Fibroblast of the aortic adventitia (primary cell): ENCODE measurements at regions not wholly inside any gene's neighbourhood (a gene's known extent, or its start where the extent isn't known, plus 50 kb on each side); places are given as distances from the start of the nearest gene placed in this dataset.
A peak's percentile ranks its signal among the peaks of the same experiment; 100 is the strongest.

Experiments
- DNase-seq: peaks from one replicate; pipeline ENCODE4 v3.0.0-alpha.2; 2010; ENCODE audit warnings: low read depth
- H3K4me3 ChIP-seq: 2 replicates; pipeline ENCODE4 v1.5.1; 2011; ENCODE audit warnings: low read depth, mild to moderate bottlenecking, control low read depth, low read length, moderate library complexity
- TF ChIP-seq, protein P1 (sequence below): IDR thresholded peaks from 2 replicates; pipeline ENCODE4 v1.5.1; 2011; ENCODE audit warnings: mild to moderate bottlenecking, low read length, control low read depth, inconsistent platforms; ENCODE audit not compliant: insufficient read depth

DNA sequence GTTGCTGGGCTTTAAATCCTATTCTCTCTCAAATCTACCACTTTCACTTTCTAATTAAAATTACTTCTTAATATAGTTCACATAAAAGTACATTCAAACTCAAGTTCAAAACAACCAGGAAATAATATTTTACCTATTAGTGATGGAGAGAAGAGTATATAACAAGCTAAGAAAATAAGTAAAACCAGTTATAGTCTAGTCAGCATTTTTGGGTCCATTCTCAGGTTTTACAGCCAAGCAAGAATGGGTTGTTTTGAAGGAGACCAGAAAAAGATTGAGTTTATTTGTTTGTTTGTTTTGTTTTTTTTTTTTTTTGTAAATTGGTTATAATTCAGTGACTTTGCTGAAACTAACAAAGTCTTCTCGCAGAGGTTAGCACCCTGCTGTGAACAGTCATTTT lies 106.3 kb upstream of the PTPRZ1 start:
- TF ChIP-seq, protein P1, sequence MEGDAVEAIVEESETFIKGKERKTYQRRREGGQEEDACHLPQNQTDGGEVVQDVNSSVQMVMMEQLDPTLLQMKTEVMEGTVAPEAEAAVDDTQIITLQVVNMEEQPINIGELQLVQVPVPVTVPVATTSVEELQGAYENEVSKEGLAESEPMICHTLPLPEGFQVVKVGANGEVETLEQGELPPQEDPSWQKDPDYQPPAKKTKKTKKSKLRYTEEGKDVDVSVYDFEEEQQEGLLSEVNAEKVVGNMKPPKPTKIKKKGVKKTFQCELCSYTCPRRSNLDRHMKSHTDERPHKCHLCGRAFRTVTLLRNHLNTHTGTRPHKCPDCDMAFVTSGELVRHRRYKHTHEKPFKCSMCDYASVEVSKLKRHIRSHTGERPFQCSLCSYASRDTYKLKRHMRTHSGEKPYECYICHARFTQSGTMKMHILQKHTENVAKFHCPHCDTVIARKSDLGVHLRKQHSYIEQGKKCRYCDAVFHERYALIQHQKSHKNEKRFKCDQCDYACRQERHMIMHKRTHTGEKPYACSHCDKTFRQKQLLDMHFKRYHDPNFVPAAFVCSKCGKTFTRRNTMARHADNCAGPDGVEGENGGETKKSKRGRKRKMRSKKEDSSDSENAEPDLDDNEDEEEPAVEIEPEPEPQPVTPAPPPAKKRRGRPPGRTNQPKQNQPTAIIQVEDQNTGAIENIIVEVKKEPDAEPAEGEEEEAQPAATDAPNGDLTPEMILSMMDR, result no peak
- DNase-seq, result no peak
- no peak overlapping the region for H3K4me3 ChIP-seq

DNA sequence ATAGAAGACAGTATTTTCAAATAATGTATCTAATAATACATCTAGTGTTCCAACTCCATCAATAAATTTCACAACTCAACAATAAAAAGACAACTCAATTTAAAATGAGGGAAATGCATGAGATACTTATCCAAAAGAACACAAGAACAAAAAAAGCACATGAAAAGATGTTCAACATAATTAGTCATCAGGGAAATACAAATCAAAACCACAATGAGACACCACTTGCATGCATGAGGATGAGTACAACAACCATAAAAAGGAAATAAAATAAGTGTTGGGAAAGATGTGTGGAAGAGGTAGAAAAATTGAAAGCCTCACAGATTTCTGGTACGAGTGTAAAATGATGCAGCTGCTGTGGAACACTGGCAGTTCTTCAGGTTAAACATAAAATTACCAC lies 111.6 kb upstream of the PTPRZ1 start:
- DNase-seq, result no peak
- no peak overlapping the region for H3K4me3 ChIP-seq
- TF ChIP-seq, protein P1, result no peak

DNA sequence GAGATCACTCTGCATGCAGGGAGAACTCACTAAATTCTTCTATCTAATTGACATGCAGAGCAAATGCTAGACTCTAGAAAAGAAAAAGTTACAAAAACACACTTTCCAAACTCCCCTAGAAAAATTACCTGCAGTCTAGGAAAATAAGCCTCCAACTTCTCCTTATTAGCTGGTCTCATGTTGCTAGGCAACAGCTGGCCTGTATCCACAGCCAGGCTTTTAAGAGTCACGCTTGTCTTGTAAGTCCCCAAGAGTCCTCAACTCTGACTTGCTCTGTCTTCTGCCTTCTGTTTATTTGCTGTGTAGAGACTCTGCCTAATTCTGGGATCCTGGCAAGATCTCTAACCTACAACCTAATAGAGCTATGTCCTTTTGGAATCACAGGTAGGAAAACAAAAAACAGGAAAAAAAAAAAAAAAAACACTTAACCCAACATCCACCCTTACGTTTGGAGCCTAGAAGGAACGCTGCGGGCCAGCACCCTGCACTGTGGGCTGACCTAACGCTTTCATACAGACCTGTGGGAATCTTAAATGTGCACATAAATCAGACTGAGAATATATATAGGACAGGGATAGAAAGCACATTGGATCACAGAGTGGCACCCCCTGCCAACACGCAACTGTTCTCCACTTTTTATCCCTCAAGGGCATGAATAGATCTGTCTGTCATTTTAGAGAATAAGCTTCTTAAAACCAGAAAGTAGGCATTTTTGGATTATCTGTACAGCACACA lies 117.0 kb upstream of the PTPRZ1 start:
- DNase-seq, result no peak
- no peak overlapping the region for H3K4me3 ChIP-seq
- TF ChIP-seq, protein P1, result no peak

DNA sequence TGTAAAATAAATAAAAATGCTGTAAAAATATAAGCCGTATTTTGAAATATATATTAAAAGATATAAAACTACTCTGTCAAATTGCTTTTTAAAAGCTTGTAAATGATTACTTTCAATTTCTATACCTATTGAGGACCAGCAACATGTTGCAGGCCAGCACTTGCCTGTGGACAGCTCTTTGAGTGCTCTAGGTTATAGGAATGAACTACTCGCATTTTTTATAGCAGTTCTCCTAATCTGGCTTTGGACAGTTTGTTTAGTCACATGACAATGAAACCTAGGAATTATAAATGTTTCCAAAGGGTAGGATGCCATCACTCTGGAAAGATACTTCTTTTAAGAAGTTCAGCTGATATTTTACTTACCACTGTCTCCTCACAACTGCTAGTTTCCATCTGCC lies 117.7 kb upstream of the PTPRZ1 start:
- no peak overlapping the region for H3K4me3 ChIP-seq
- DNase-seq, result peak; percentile 2
- TF ChIP-seq, protein P1, result no peak

DNA sequence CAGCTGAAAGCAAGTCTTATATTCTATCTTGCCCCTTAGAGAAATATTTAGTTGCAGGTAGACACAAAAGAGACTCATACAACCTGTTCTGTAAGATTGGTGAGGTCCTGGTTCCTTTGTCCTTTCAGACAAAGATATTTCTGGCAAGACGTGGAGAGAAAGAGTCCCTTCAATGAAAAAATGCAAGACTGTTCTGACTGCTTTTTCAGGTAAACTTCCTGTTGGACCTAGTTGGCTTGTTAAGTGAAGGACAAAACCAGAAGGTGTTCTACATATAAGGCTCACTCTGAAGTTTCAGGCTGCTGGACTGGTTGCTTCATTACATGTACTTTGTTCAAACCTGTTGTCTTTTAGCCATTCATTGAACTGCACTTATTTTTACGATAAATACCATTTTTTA lies 119.0 kb upstream of the PTPRZ1 start:
- H3K4me3 ChIP-seq, result no peak overlapping the region
- no peak for DNase-seq
- TF ChIP-seq, protein P1, result no peak

DNA sequence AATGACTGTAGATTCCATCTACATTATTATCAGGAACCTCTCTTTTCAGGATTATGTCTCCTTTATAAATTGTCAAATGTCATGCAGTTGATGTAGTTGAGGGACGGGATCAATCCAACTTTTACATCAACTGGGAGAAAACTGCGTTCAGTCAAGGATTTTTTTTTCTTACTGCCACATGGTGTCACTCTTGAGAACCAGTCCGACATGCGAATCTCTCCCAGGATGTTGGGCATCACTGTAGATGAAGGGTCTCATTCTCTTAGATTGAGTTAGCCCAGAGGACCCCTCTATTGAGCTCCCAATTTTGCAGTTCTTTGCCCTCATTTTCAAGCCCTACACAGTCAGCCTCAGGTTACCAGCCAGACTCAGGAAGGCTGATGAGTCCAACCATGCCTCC lies 120.3 kb upstream of the PTPRZ1 start:
- DNase-seq, result peak; percentile 43
- H3K4me3 ChIP-seq, result no peak overlapping the region
- TF ChIP-seq, protein P1, result peak; percentile 47

DNA sequence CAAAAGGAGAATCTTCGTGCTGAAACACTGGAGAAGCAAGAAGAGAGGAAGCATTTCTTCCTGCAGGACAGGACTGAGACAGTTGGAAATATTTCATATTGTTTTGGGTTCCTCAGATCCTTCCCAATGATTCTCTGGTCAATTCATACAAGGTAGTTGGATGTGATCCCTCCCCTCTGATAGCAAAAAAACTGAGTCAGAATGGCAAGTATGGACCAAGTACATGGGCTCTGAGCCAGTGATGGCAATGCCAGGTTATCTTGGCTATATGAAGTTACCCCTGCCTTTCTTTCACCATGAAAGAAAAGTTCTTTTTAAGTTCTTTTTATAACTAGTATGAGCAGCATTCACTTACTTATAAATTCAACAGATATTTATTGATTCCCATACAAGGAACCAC lies 124.4 kb upstream of the PTPRZ1 start:
- DNase-seq, result no peak
- no peak overlapping the region for H3K4me3 ChIP-seq
- TF ChIP-seq, protein P1, result no peak
